PFSK-1 (cell line): ENCODE measurements at regions not wholly inside any gene's neighbourhood (a gene's known extent, or its start where the extent isn't known, plus 50 kb on each side); places are given as distances from the start of the nearest gene placed in this dataset.

Experiments used
- FOXP2 ChIP-seq: optimal IDR thresholded peaks from 2 replicates; pipeline ENCODE3; 2011; ENCODE audit warnings: borderline replicate concordance, control low read depth, inconsistent platforms; ENCODE audit not compliant: insufficient read depth; ENCODE audit errors: extremely low read length, extremely low read depth
- POLR2AphosphoS5 ChIP-seq: IDR thresholded peaks from 2 replicates; pipeline ENCODE4 v1.6.1; 2012; ENCODE audit warnings: low read depth, mild to moderate bottlenecking, control low read depth, low read length, moderate library complexity
- SIN3A ChIP-seq: IDR thresholded peaks from 2 replicates; pipeline ENCODE4 v1.6.1; 2012; ENCODE audit warnings: mild to moderate bottlenecking, low read length, moderate library complexity, borderline replicate concordance; ENCODE audit not compliant: insufficient read depth
- TAF1 ChIP-seq: IDR thresholded peaks from 2 replicates; pipeline ENCODE4 v1.6.1; 2012; ENCODE audit warnings: low read length, control low read depth, borderline replicate concordance; ENCODE audit not compliant: insufficient read depth
- TF ChIP-seq, protein P1 (sequence below), 2 experiments: IDR thresholded peaks; 2 replicates each; pipeline versions ENCODE4 v1.6.1 to v1.8.0; 2011 to 2012; ENCODE audit warnings: low read depth in 2 of 2, low read length in 2 of 2, control low read depth in 1 of 2, inconsistent platforms in 1 of 2, mild to moderate bottlenecking in 1 of 2, moderate library complexity in 1 of 2; ENCODE audit not compliant: insufficient read depth in 1 of 2

DNA sequence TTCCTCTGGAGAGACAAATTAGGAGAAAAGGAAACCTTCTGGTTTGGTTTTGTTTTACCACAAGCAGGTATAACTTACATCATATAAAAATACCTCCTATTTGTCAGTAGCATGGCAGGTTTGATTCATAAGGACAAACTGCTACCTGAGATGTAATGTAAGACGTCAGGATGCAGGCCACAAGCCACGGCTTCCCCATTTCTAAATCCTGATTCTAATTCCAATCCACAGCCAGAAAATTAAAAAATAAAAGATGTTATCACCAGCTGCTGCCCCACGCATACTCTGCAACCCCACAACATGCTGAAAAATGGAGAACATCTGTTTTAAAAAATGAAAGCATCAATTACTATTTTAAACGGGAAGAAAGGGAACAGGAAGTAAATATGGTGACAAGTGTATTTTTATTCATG is 197.6 kb downstream of the BCL11A start:
- TF ChIP-seq POLR2AphosphoS5 (no peak), SIN3A (no peak), FOXP2 (no peak), TAF1 (no peak)
- TF ChIP-seq, protein P1, sequence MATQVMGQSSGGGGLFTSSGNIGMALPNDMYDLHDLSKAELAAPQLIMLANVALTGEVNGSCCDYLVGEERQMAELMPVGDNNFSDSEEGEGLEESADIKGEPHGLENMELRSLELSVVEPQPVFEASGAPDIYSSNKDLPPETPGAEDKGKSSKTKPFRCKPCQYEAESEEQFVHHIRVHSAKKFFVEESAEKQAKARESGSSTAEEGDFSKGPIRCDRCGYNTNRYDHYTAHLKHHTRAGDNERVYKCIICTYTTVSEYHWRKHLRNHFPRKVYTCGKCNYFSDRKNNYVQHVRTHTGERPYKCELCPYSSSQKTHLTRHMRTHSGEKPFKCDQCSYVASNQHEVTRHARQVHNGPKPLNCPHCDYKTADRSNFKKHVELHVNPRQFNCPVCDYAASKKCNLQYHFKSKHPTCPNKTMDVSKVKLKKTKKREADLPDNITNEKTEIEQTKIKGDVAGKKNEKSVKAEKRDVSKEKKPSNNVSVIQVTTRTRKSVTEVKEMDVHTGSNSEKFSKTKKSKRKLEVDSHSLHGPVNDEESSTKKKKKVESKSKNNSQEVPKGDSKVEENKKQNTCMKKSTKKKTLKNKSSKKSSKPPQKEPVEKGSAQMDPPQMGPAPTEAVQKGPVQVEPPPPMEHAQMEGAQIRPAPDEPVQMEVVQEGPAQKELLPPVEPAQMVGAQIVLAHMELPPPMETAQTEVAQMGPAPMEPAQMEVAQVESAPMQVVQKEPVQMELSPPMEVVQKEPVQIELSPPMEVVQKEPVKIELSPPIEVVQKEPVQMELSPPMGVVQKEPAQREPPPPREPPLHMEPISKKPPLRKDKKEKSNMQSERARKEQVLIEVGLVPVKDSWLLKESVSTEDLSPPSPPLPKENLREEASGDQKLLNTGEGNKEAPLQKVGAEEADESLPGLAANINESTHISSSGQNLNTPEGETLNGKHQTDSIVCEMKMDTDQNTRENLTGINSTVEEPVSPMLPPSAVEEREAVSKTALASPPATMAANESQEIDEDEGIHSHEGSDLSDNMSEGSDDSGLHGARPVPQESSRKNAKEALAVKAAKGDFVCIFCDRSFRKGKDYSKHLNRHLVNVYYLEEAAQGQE (IDR thresholded peaks at IDR 0.05; ENCODE audit: insufficient read depth in 1 of 2, low read depth in 2 of 2, low read length in 2 of 2): no peak

GRCh38 chr2:60354713-60355112 is 198.7 kb downstream of the BCL11A start:
- TF ChIP-seq SIN3A: no peak
- TF ChIP-seq POLR2AphosphoS5: no peak
- TF ChIP-seq, protein P1 (IDR thresholded peaks at IDR 0.05; ENCODE audit: insufficient read depth in 1 of 2, low read depth in 2 of 2, low read length in 2 of 2): no peak

GRCh38 chr2:60353863-60354262 is 199.6 kb downstream of the BCL11A start:
- TF ChIP-seq SIN3A (no peak), POLR2AphosphoS5 (no peak), FOXP2 (no peak), TAF1 (no peak)
- TF ChIP-seq, protein P1 (IDR thresholded peaks at IDR 0.05; ENCODE audit: insufficient read depth in 1 of 2, low read depth in 2 of 2, low read length in 2 of 2): no peak

- TF ChIP-seq, protein P1 (IDR thresholded peaks at IDR 0.05; ENCODE audit: insufficient read depth in 1 of 2, low read depth in 2 of 2, low read length in 2 of 2): no peak
- TF ChIP-seq POLR2AphosphoS5 (no peak), FOXP2 (no peak), TAF1 (no peak), SIN3A (no peak)
These were observed 200.1 kb downstream of the BCL11A start for GRCh38 chr2:60353406-60353800.
